Astrocyte (in vitro differentiated cells and primary cell): ENCODE measurements at regions not wholly inside any gene's neighbourhood (a gene's known extent, or its start where the extent isn't known, plus 50 kb on each side); places are given as distances from the start of the nearest gene placed in this dataset.

Source experiments
- DNase-seq: peaks from one replicate; pipeline ENCODE4 v3.0.0-alpha.2; 2010; ENCODE audit warnings: low read depth
- FAIRE-seq: peaks from 2 replicates; lab custom pipeline; 2011; peaks lifted over from hg19 to GRCh38; lab: Jason Lieb, UNC
- H2AFZ ChIP-seq: 2 replicates; pipeline ENCODE4 v1.6.0; 2012; ENCODE audit warnings: low read depth, low read length, inconsistent platforms
- H3K27ac ChIP-seq: 2 replicates; pipeline ENCODE4 v1.5.1; 2011; ENCODE audit warnings: low read depth, low read length, inconsistent platforms
- H3K27me3 ChIP-seq: 2 replicates; pipeline ENCODE4 v1.6.0; 2011; ENCODE audit warnings: low read length, inconsistent platforms; ENCODE audit not compliant: insufficient read depth
- H3K36me3 ChIP-seq: 2 replicates; pipeline ENCODE4 v1.5.1; 2011; ENCODE audit warnings: low read length, inconsistent platforms; ENCODE audit not compliant: insufficient read depth
- H3K4me1 ChIP-seq: 2 replicates; pipeline ENCODE4 v1.5.1; 2011; ENCODE audit warnings: low read length, inconsistent platforms; ENCODE audit not compliant: insufficient read depth
- H3K4me2 ChIP-seq: 2 replicates; pipeline ENCODE4 v1.6.0; 2012; ENCODE audit warnings: low read length, inconsistent platforms
- H3K4me3 ChIP-seq: 2 replicates; pipeline ENCODE4 v1.5.1; 2011; ENCODE audit warnings: low read depth, mild to moderate bottlenecking, low read length, inconsistent platforms; ENCODE audit not compliant: insufficient read depth
- H3K79me2 ChIP-seq: 2 replicates; pipeline ENCODE4 v1.6.0; 2012; ENCODE audit warnings: mild to moderate bottlenecking, low read length, inconsistent platforms; ENCODE audit not compliant: insufficient read depth
- H3K9ac ChIP-seq: 2 replicates; pipeline ENCODE4 v1.6.0; 2012; ENCODE audit warnings: mild to moderate bottlenecking, low read length, inconsistent platforms
- H3K9me3 ChIP-seq: 2 replicates; pipeline ENCODE4 v1.5.1; 2012; ENCODE audit warnings: low read depth, mild to moderate bottlenecking, low read length, inconsistent platforms; ENCODE audit not compliant: insufficient read depth
- H4K20me1 ChIP-seq: 2 replicates; pipeline ENCODE4 v1.6.0; 2012; ENCODE audit warnings: low read length, inconsistent platforms; ENCODE audit not compliant: insufficient read depth
- H3K27ac Mint-ChIP-seq: one replicate; pipeline ENCODE4 v1.8.0; 2021; ENCODE audit warnings: mild to moderate bottlenecking, mixed read lengths; ENCODE audit not compliant: unreplicated experiment
- H3K27me3 Mint-ChIP-seq: one replicate; pipeline ENCODE4 v1.8.0; 2021; ENCODE audit warnings: low read depth, mixed read lengths; ENCODE audit not compliant: unreplicated experiment
- H3K36me3 Mint-ChIP-seq: one replicate; pipeline ENCODE4 v1.8.0; 2021; ENCODE audit warnings: low read depth, mixed read lengths; ENCODE audit not compliant: unreplicated experiment
- H3K4me1 Mint-ChIP-seq: one replicate; pipeline ENCODE4 v1.8.0; 2021; ENCODE audit warnings: low read depth, mixed read lengths; ENCODE audit not compliant: unreplicated experiment
- H3K4me3 Mint-ChIP-seq: one replicate; pipeline ENCODE4 v1.8.0; 2021; ENCODE audit warnings: mild to moderate bottlenecking, moderate library complexity, mixed read lengths; ENCODE audit not compliant: unreplicated experiment
- H3K9me3 Mint-ChIP-seq: one replicate; pipeline ENCODE4 v1.8.0; 2021; ENCODE audit warnings: mild to moderate bottlenecking, mixed read lengths; ENCODE audit not compliant: unreplicated experiment
- CTCF ChIP-seq: IDR thresholded peaks from 2 replicates; pipeline ENCODE4 v1.5.1; 2011; ENCODE audit warnings: low read depth, mild to moderate bottlenecking, inconsistent platforms, low read length, moderate library complexity; ENCODE audit not compliant: insufficient read depth
- EZH2 ChIP-seq: IDR thresholded peaks from 2 replicates; pipeline ENCODE4 v1.6.1; 2012; ENCODE audit warnings: mild to moderate bottlenecking, low read length, inconsistent platforms; ENCODE audit not compliant: insufficient read depth

GRCh38 chr12:76268267-76268666, 79.9 kb downstream of the BBS10 start:
- H3K4me2 ChIP-seq, result peak overlapping the region; percentile 5
- H3K4me3 ChIP-seq, result no peak overlapping the region
- Mint-ChIP-seq H3K27me3 (no peaks in the 10 kb centered on the region), H3K9me3 (no peaks in the 10 kb centered on the region), H3K4me3 (no peak overlapping the region), H3K36me3 (no peaks in the 10 kb centered on the region), H3K4me1 (peaks cover 28% of the 10 kb centered on the region), H3K27ac (peak overlapping the region; percentile 29)
- H3K9ac ChIP-seq, result no peak overlapping the region
- no peaks in the 10 kb centered on the region for H3K36me3 ChIP-seq
- peak; percentile 44 for DNase-seq
- no peaks in the 10 kb centered on the region for H3K27me3 ChIP-seq
- H3K79me2 ChIP-seq, result peaks cover 33% of the 10 kb centered on the region
- no peaks in the 10 kb centered on the region for H4K20me1 ChIP-seq
- no peak for FAIRE-seq
- H3K9me3 ChIP-seq, result no peaks in the 10 kb centered on the region
- H2AFZ ChIP-seq, result no peak overlapping the region
- peaks cover 32% of the 10 kb centered on the region for H3K4me1 ChIP-seq
- no peak for TF ChIP-seq EZH2
- no peak for TF ChIP-seq CTCF
- peak overlapping the region; percentile 30 for H3K27ac ChIP-seq

GRCh38 chr12:76266797-76267196, 81.4 kb downstream of the BBS10 start:
- Histone ChIP-seq H3K27me3 (no peaks in the 10 kb centered on the region), H3K4me3 (no peak overlapping the region), H3K9ac (no peak overlapping the region), H3K36me3 (no peaks in the 10 kb centered on the region), H3K9me3 (no peaks in the 10 kb centered on the region), H3K27ac (peak overlapping the region; percentile 61), H3K4me2 (peak overlapping the region; percentile 61), H4K20me1 (no peaks in the 10 kb centered on the region), H2AFZ (no peak overlapping the region), H3K4me1 (peaks cover 27% of the 10 kb centered on the region), H3K79me2 (peaks cover 39% of the 10 kb centered on the region)
- TF ChIP-seq EZH2 (no peak), CTCF (no peak)
- no peaks in the 10 kb centered on the region for H3K36me3 Mint-ChIP-seq
- peak overlapping the region; percentile 98 for H3K27ac Mint-ChIP-seq
- no peaks in the 10 kb centered on the region for H3K27me3 Mint-ChIP-seq
- H3K4me1 Mint-ChIP-seq, result peaks cover 25% of the 10 kb centered on the region
- peak; percentile 94 for FAIRE-seq
- H3K9me3 Mint-ChIP-seq, result peaks cover 2% of the 10 kb centered on the region
- peak; percentile 91 for DNase-seq
- no peak overlapping the region for H3K4me3 Mint-ChIP-seq

GRCh38 chr12:76265424-76266180, 82.6 kb downstream of the BBS10 start:
- H3K27me3 ChIP-seq, result no peaks in the 10 kb centered on the region
- Mint-ChIP-seq H3K27ac (peak overlapping the region; percentile 98), H3K4me1 (peaks cover 23% of the 10 kb centered on the region), H3K4me3 (no peak overlapping the region), H3K27me3 (no peaks in the 10 kb centered on the region), H3K9me3 (peaks cover 6% of the 10 kb centered on the region), H3K36me3 (peaks cover 4% of the 10 kb centered on the region)
- peaks cover 50% of the 10 kb centered on the region for H3K79me2 ChIP-seq
- no peak overlapping the region for H2AFZ ChIP-seq
- H3K36me3 ChIP-seq, result no peaks in the 10 kb centered on the region
- no peaks in the 10 kb centered on the region for H3K9me3 ChIP-seq
- H4K20me1 ChIP-seq, result no peaks in the 10 kb centered on the region
- DNase-seq (peak; percentile 45), FAIRE-seq (no peak)
- peak overlapping the region; percentile 61 for H3K27ac ChIP-seq
- H3K4me1 ChIP-seq, result peaks cover 27% of the 10 kb centered on the region
- TF ChIP-seq CTCF (no peak), EZH2 (no peak)
- H3K4me3 ChIP-seq, result no peak overlapping the region
- H3K9ac ChIP-seq, result peak overlapping the region; percentile 22
- H3K4me2 ChIP-seq, result peak overlapping the region; percentile 61
